ENCODE measurements at regions not wholly inside any gene's neighbourhood (a gene's known extent, or its start where the extent isn't known, plus 50 kb on each side); places are given as distances from the start of the nearest gene placed in this dataset.

- Histone ChIP-seq H3K79me2 (ENCODE audit: low read length) (no peaks in the 10 kb centered on the region), H3K9me3 (ENCODE audit: insufficient read depth, low read length) (no peaks in the 10 kb centered on the region), H3K9ac (ENCODE audit: low read length) (no peak overlapping the region), H3K27me3 (ENCODE audit: low read depth, low read length) (no peaks in the 10 kb centered on the region), H2AFZ (ENCODE audit: low read depth, low read length) (no peak overlapping the region), H3K4me2 (ENCODE audit: low read length) (no peak overlapping the region), H4K20me1 (ENCODE audit: insufficient read depth, low read length) (no peaks in the 10 kb centered on the region), H3K4me3 (ENCODE audit: low read length) (no peak overlapping the region), H3K27ac (ENCODE audit: low read length) (no peak overlapping the region), H3K36me3 (replicated peaks; ENCODE audit: low read depth, low read length) (no peaks in the 10 kb centered on the region), H3K4me1 (ENCODE audit: low read length) (no peaks in the 10 kb centered on the region)
- no peak for TF ChIP-seq CTCF (IDR thresholded peaks at IDR 0.05; ENCODE audit: low read depth, low read length)
- no peak for TF ChIP-seq EZH2phosphoT487 (IDR thresholded peaks at IDR 0.05; ENCODE audit: low read depth)
Observed at GRCh38 chr6:78561015-78561414, 306.3 kb upstream of the IRAK1BP1 start.

- Histone ChIP-seq H3K9me3 (ENCODE audit: insufficient read depth, low read length) (no peaks in the 10 kb centered on the region), H3K9ac (ENCODE audit: low read length) (no peak overlapping the region), H3K27me3 (ENCODE audit: low read depth, low read length) (no peaks in the 10 kb centered on the region), H2AFZ (ENCODE audit: low read depth, low read length) (no peak overlapping the region), H3K4me2 (ENCODE audit: low read length) (no peak overlapping the region), H3K36me3 (replicated peaks; ENCODE audit: low read depth, low read length) (no peaks in the 10 kb centered on the region), H4K20me1 (ENCODE audit: insufficient read depth, low read length) (no peaks in the 10 kb centered on the region), H3K4me1 (ENCODE audit: low read length) (no peaks in the 10 kb centered on the region), H3K27ac (ENCODE audit: low read length) (no peak overlapping the region), H3K4me3 (ENCODE audit: low read length) (no peak overlapping the region), H3K79me2 (ENCODE audit: low read length) (no peaks in the 10 kb centered on the region)
- TF ChIP-seq CTCF (IDR thresholded peaks at IDR 0.05; ENCODE audit: low read depth, low read length), result no peak
- TF ChIP-seq EZH2phosphoT487 (IDR thresholded peaks at IDR 0.05; ENCODE audit: low read depth), result no peak
Observed at GRCh38 chr6:78565997-78566396, 301.4 kb upstream of the IRAK1BP1 start.

- no peaks in the 10 kb centered on the region for H4K20me1 ChIP-seq (ENCODE audit: insufficient read depth, low read length)
- H2AFZ ChIP-seq (ENCODE audit: low read depth, low read length), result no peak overlapping the region
- no peaks in the 10 kb centered on the region for H3K27me3 ChIP-seq (ENCODE audit: low read depth, low read length)
- H3K9me3 ChIP-seq (ENCODE audit: insufficient read depth, low read length), result no peaks in the 10 kb centered on the region
- H3K9ac ChIP-seq (ENCODE audit: low read length), result no peak overlapping the region
- H3K79me2 ChIP-seq (ENCODE audit: low read length), result no peaks in the 10 kb centered on the region
- no peak overlapping the region for H3K4me3 ChIP-seq (ENCODE audit: low read length)
- H3K4me2 ChIP-seq (ENCODE audit: low read length), result no peak overlapping the region
- no peaks in the 10 kb centered on the region for H3K4me1 ChIP-seq (ENCODE audit: low read length)
- no peaks in the 10 kb centered on the region for H3K36me3 ChIP-seq (replicated peaks; ENCODE audit: low read depth, low read length)
- no peak overlapping the region for H3K27ac ChIP-seq (ENCODE audit: low read length)
- TF ChIP-seq EZH2phosphoT487 (IDR thresholded peaks at IDR 0.05; ENCODE audit: low read depth) (no peak), CTCF (IDR thresholded peaks at IDR 0.05; ENCODE audit: low read depth, low read length) (no peak)
Observed at GRCh38 chr6:78570044-78570443, 297.3 kb upstream of the IRAK1BP1 start.

- H3K27ac ChIP-seq (ENCODE audit: low read length), result no peak overlapping the region
- no peak overlapping the region for H2AFZ ChIP-seq (ENCODE audit: low read depth, low read length)
- no peaks in the 10 kb centered on the region for H3K27me3 ChIP-seq (ENCODE audit: low read depth, low read length)
- no peaks in the 10 kb centered on the region for H4K20me1 ChIP-seq (ENCODE audit: insufficient read depth, low read length)
- H3K4me1 ChIP-seq (ENCODE audit: low read length), result peaks cover 9% of the 10 kb centered on the region
- TF ChIP-seq EZH2phosphoT487 (IDR thresholded peaks at IDR 0.05; ENCODE audit: low read depth), result no peak
- TF ChIP-seq CTCF (IDR thresholded peaks at IDR 0.05; ENCODE audit: low read depth, low read length), result no peak
- H3K4me2 ChIP-seq (ENCODE audit: low read length), result no peak overlapping the region
- no peaks in the 10 kb centered on the region for H3K9me3 ChIP-seq (ENCODE audit: insufficient read depth, low read length)
- H3K9ac ChIP-seq (ENCODE audit: low read length), result no peak overlapping the region
- no peak overlapping the region for H3K4me3 ChIP-seq (ENCODE audit: low read length)
- H3K79me2 ChIP-seq (ENCODE audit: low read length), result no peaks in the 10 kb centered on the region
- H3K36me3 ChIP-seq (replicated peaks; ENCODE audit: low read depth, low read length), result no peaks in the 10 kb centered on the region
Observed at GRCh38 chr6:78577585-78577984, 289.8 kb upstream of the IRAK1BP1 start.
